Activated naive CD4-positive, alpha-beta T cell treated with anti-CD3 and anti-CD28 coated beads, Interleukin-2, amount 50 U/mL, for 24 hours (primary cell): ENCODE measurements at regions not wholly inside any gene's neighbourhood (a gene's known extent, or its start where the extent isn't known, plus 50 kb on each side); places are given as distances from the start of the nearest gene placed in this dataset.
A peak's percentile ranks its signal among the peaks of the same experiment; 100 is the strongest.

Source experiments
- H3K27ac Mint-ChIP-seq: one replicate; pipeline ENCODE4 v1.8.0; 2021; ENCODE audit warnings: mild to moderate bottlenecking, mixed read lengths
- H3K27me3 Mint-ChIP-seq: one replicate; pipeline ENCODE4 v1.8.0; 2021; ENCODE audit warnings: mixed read lengths
- H3K36me3 Mint-ChIP-seq: one replicate; pipeline ENCODE4 v1.8.0; 2021; ENCODE audit warnings: mixed read lengths
- H3K4me1 Mint-ChIP-seq: one replicate; pipeline ENCODE4 v1.8.0; 2021; ENCODE audit warnings: mixed read lengths
- H3K4me3 Mint-ChIP-seq: one replicate; pipeline ENCODE4 v1.8.0; 2021; ENCODE audit warnings: mild to moderate bottlenecking, mixed read lengths
- H3K9me3 Mint-ChIP-seq: one replicate; pipeline ENCODE4 v1.8.0; 2021; ENCODE audit warnings: mixed read lengths

GRCh38 chr3:72384602-72385001, 463.6 kb downstream of the SHQ1 start:
- H3K27ac Mint-ChIP-seq = peak overlapping the region; percentile 66
- H3K4me3 Mint-ChIP-seq = no peak overlapping the region
- peaks cover 3% of the 10 kb centered on the region for H3K36me3 Mint-ChIP-seq
- H3K4me1 Mint-ChIP-seq = peaks cover 94% of the 10 kb centered on the region
- no peaks in the 10 kb centered on the region for H3K9me3 Mint-ChIP-seq
- H3K27me3 Mint-ChIP-seq = no peaks in the 10 kb centered on the region

DNA sequence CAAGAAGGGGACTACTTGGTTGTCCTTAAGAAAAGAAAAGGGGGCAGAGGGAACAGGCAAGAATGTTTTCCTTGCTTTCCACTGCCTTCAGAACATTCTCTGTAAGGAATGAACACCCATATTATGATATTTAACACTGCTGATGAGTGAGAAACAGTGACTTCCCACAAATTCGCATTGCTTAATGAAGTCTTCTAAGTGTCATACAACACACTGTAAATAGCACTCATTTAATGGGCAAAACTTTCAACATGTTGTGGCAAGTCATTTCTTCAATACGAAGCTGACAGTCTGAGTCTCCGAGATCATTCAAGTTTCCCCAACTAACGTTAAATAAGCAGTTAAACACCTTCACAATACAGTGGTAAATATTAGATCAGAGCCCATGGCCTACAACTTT, 464.4 kb downstream of the SHQ1 start:
- Mint-ChIP-seq H3K4me3 (peak overlapping the region; percentile 24), H3K36me3 (peaks cover 4% of the 10 kb centered on the region), H3K27me3 (no peaks in the 10 kb centered on the region), H3K9me3 (no peaks in the 10 kb centered on the region), H3K27ac (peak overlapping the region; percentile 19), H3K4me1 (peaks cover 94% of the 10 kb centered on the region)

DNA sequence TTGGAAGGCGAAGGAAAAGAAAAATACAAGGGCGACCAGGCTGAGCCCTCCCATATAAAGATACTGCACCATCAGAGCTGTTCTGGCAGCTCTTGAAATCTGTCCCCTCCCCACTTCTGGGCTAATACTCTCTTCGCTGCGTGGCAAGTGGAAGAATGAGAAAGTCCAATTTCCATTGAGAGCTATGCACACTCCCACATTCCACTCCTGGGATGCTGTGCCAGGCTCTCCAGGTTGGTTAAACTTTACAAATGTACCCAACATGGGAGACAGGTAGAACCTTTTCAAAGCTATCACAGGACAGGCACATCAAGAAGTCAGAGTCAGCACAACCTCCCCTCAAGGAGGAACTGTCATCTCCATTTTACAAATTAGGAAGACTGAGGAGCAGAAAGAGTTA, 465.0 kb downstream of the SHQ1 start:
- peaks cover 89% of the 10 kb centered on the region for H3K4me1 Mint-ChIP-seq
- no peaks in the 10 kb centered on the region for H3K27me3 Mint-ChIP-seq
- no peaks in the 10 kb centered on the region for H3K9me3 Mint-ChIP-seq
- peaks cover 4% of the 10 kb centered on the region for H3K36me3 Mint-ChIP-seq
- peak overlapping the region; percentile 63 for H3K27ac Mint-ChIP-seq
- no peak overlapping the region for H3K4me3 Mint-ChIP-seq

- Mint-ChIP-seq H3K27me3 (no peaks in the 10 kb centered on the region), H3K4me1 (peaks cover 82% of the 10 kb centered on the region), H3K9me3 (no peaks in the 10 kb centered on the region), H3K4me3 (no peak overlapping the region), H3K36me3 (peaks cover 4% of the 10 kb centered on the region), H3K27ac (peak overlapping the region; percentile 8)
These were observed 465.8 kb downstream of the SHQ1 start for GRCh38 chr3:72382460-72382859.

DNA sequence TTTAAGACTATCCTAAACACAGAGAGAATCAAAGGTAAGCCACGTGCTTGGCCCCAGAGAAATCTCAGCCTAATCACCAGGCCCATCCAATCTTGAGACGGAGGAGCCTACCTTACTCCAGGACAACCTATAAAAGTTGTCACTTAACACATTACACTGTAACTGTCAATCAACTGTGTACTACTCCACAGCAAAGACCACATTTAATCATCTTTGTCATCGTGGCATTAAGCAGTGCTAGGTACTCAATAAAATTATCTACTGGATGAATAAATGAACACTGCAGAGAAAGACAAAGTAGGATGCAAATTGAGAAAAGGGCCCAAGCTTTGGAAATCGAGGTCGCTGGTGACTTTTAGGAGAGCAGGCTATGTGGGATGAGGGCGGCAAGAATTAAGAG, 466.7 kb downstream of the SHQ1 start:
- Mint-ChIP-seq H3K4me3 (no peak overlapping the region), H3K27ac (peak overlapping the region; percentile 13), H3K4me1 (peaks cover 80% of the 10 kb centered on the region), H3K9me3 (no peaks in the 10 kb centered on the region), H3K36me3 (peaks cover 6% of the 10 kb centered on the region), H3K27me3 (no peaks in the 10 kb centered on the region)

DNA sequence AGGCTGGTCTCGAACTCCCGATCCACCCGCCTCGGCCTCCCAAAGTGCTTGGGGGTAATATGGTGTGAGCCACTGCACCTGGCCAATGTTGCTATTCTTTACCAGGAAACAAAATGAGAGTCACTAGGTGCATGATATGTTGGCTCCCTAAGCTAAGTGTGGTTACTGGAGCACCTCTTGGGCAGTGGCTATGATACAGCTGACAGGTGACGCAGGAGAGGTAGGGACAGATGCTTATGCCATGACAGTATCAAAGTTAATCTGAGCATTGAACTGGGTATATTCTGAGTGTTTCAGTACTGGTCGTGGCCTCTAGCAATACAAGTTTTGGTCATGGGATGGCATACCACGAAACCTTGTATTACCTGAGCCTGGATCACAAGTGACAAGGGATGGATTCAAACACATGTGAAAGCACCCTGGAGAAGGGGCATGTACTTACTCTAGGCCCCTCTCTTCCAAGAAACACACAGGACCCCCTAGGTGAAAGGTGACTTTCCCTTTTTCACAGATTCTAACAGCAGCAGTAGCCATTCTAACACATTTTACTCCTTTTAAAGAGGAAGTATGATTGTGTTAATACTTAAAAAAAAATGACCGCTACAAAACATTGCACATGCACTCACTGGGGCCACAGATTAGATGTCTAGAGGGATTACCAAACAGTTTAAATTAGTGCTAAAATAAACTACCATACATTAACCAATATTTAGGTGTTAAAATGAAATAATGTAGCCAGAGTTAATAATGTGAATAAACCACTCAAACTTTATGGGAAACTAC, 467.3 kb downstream of the SHQ1 start:
- no peaks in the 10 kb centered on the region for H3K27me3 Mint-ChIP-seq
- H3K4me1 Mint-ChIP-seq = peaks cover 78% of the 10 kb centered on the region
- peaks cover 6% of the 10 kb centered on the region for H3K36me3 Mint-ChIP-seq
- H3K27ac Mint-ChIP-seq = peak overlapping the region; percentile 20
- H3K4me3 Mint-ChIP-seq = no peak overlapping the region
- H3K9me3 Mint-ChIP-seq = no peaks in the 10 kb centered on the region

DNA sequence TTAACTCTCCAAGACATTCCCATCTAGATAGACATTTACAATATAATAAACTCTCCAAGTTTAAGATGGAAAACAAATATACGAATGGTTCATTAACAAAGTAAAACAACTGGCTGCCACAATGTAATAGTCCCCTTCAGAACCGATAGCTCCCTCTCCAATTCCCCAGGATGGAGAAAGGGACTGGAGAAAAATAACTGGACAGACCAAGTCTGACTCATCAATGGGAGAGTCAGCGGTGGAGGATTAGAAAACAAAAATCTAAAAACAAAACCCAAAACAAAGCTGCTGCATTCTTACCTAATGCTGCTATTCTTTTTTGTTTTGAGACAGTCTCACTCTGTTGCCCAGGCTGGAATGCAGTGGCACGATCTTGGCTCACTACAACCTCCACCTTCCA, 468.1 kb downstream of the SHQ1 start:
- Mint-ChIP-seq H3K4me3 (no peak overlapping the region), H3K27me3 (no peaks in the 10 kb centered on the region), H3K9me3 (no peaks in the 10 kb centered on the region), H3K4me1 (peaks cover 82% of the 10 kb centered on the region), H3K27ac (no peak overlapping the region), H3K36me3 (peaks cover 6% of the 10 kb centered on the region)

GRCh38 chr3:72379500-72380187, 468.6 kb downstream of the SHQ1 start:
- peaks cover 82% of the 10 kb centered on the region for H3K4me1 Mint-ChIP-seq

DNA sequence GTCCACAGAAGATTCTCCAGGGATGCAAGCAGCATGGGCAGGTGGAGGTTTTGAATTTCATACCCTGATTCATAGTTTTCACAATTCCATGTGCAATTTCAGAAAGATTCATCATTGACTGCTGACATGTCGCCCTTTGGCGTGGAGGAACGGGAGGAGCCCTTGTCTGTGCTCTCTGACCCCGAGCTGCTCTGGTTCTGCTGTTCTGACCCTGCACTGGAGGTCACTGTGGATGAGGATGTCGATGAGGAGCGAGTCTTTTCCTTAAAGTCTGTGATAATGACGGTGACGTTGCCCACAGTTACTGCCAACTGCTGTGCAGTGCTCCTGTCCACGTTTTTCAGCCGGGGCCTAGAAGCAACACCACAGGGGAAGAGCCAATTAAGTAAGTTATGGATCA, 470.0 kb downstream of the SHQ1 start:
- Mint-ChIP-seq H3K27ac (peak overlapping the region; percentile 33), H3K36me3 (peaks cover 3% of the 10 kb centered on the region), H3K4me1 (peaks cover 81% of the 10 kb centered on the region), H3K4me3 (no peak overlapping the region), H3K9me3 (no peaks in the 10 kb centered on the region), H3K27me3 (no peaks in the 10 kb centered on the region)

More at GRCh38 chr3:72379500-72380187, 468.6 kb downstream of the SHQ1 start:
- no peaks in the 10 kb centered on the region for H3K9me3 Mint-ChIP-seq
- peak overlapping the region; percentile 27 for H3K27ac Mint-ChIP-seq
- no peak overlapping the region for H3K4me3 Mint-ChIP-seq
- H3K27me3 Mint-ChIP-seq = no peaks in the 10 kb centered on the region
- H3K36me3 Mint-ChIP-seq = peaks cover 6% of the 10 kb centered on the region

GRCh38 chr3:72376956-72377710, 471.1 kb downstream of the SHQ1 start:
- Mint-ChIP-seq H3K9me3 (no peaks in the 10 kb centered on the region), H3K4me1 (peaks cover 76% of the 10 kb centered on the region), H3K4me3 (no peak overlapping the region), H3K36me3 (peaks cover 3% of the 10 kb centered on the region), H3K27me3 (no peaks in the 10 kb centered on the region), H3K27ac (peak overlapping the region; percentile 43)

DNA sequence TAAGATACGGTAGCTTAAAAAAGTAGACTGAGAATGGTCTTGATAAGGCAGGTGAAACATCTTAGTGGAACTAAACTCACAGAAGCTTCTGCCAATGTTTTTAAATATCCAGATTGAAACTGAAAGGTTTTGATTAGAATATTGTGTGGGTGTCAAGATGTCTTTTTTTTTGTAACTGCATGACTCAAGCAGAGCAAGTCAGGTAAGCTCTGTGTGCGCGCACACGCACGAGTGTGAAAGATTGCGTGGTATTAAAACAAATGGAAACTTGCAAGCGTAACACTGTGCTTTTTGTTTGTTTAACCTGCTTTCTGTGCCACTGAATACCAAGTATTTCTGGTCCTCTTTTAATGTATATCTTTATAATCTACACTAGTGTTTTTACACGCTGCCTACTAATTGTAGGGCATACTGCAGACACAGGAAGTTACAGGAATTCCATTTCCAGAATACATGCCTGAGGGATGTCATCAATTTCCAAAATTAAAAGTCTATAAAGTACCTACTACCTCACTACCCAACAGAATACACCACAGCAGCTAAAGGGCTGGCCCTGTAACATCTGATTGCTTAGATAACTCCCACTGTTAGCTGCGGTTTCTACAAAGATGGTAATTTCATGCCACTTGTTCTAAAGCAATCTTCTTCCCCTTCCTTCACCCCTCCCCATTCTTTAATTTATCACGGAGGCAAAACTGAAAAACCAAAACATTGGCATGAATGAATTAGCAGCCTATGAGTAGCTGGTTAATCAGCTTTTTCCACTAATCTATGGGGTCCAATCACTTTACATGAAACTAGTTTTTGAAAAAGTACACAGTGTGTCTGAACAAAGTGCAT, 472.8 kb downstream of the SHQ1 start:
- Mint-ChIP-seq H3K27ac (peak overlapping the region; percentile 92), H3K27me3 (no peaks in the 10 kb centered on the region), H3K9me3 (no peaks in the 10 kb centered on the region), H3K36me3 (peaks cover 3% of the 10 kb centered on the region), H3K4me1 (peaks cover 66% of the 10 kb centered on the region), H3K4me3 (peak overlapping the region; percentile 51)

DNA sequence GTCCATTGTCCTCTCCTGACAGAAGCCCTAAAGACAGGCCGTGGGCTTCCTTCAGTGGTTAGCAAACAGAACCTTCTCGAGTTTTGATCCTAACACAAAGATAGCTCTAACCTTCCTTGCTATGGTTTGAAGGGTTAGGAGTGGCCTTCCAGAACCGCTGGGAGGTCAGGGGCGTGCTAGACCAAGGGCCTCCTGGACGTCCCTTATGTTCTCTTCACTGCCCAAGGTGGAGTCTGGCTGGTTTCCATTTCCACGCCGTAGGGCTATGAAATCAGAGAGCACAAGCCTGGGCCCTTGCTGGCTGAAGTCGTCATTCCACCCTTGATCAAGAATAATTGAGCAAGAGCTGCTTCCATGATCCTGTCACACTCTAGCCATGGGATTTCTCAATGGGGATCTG, 475.1 kb downstream of the SHQ1 start:
- Mint-ChIP-seq H3K4me3 (no peak overlapping the region), H3K36me3 (peaks cover 2% of the 10 kb centered on the region), H3K27me3 (no peaks in the 10 kb centered on the region), H3K9me3 (no peaks in the 10 kb centered on the region), H3K4me1 (peaks cover 50% of the 10 kb centered on the region), H3K27ac (no peak overlapping the region)

- Mint-ChIP-seq H3K27me3 (no peaks in the 10 kb centered on the region), H3K27ac (no peak overlapping the region), H3K4me3 (no peak overlapping the region), H3K4me1 (peaks cover 48% of the 10 kb centered on the region), H3K9me3 (no peaks in the 10 kb centered on the region), H3K36me3 (peaks cover 2% of the 10 kb centered on the region)
These were observed 476.1 kb downstream of the SHQ1 start for GRCh38 chr3:72372161-72372560.

DNA sequence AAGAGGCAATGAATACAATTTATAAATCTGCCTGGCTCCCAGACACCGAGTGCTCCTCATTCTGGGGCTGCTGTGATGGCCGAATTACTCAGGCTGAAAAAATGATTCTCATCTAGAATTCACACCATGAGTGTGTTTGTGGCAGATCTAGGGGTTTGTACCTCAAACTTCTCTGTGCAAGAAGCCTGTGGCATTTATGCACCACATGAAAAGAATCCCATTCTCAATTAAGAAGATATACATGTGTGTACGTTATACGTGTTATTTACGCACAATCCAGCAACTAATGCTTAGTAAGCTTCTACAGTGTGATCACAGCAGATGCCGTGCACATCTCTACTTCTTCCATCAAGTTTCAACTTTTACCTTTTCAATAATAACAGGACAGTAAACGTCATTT, 476.8 kb downstream of the SHQ1 start:
- Mint-ChIP-seq H3K27me3 (no peaks in the 10 kb centered on the region), H3K36me3 (no peaks in the 10 kb centered on the region), H3K27ac (no peak overlapping the region), H3K9me3 (no peaks in the 10 kb centered on the region), H3K4me3 (no peak overlapping the region), H3K4me1 (peaks cover 42% of the 10 kb centered on the region)

- Mint-ChIP-seq H3K4me3 (no peak overlapping the region), H3K4me1 (peaks cover 39% of the 10 kb centered on the region)
These were observed 477.3 kb downstream of the SHQ1 start for GRCh38 chr3:72370947-72371346.

More at GRCh38 chr3:72370947-72371346, 477.3 kb downstream of the SHQ1 start:
- Mint-ChIP-seq H3K27ac (no peak overlapping the region), H3K27me3 (no peaks in the 10 kb centered on the region), H3K9me3 (no peaks in the 10 kb centered on the region), H3K36me3 (no peaks in the 10 kb centered on the region)
